ENCODE measurements at regions not wholly inside any gene's neighbourhood (a gene's known extent, or its start where the extent isn't known, plus 50 kb on each side); places are given as distances from the start of the nearest gene placed in this dataset.

GRCh38 chr4:95742872-95743271, 97.0 kb upstream of the PDHA2 start:
- H3K36me3 ChIP-seq = no peaks in the 10 kb centered on the region
- no peak for DNase-seq (ENCODE audit: low spot score)
- no peak overlapping the region for H3K4me3 ChIP-seq
- H3K27me3 ChIP-seq (replicated peaks; ENCODE audit: insufficient read depth) = no peaks in the 10 kb centered on the region
- intact Hi-C loops (cut with DNase I) = no loop called here
- no peaks in the 10 kb centered on the region for H3K9me3 ChIP-seq
- no peak overlapping the region for H3K27ac ChIP-seq
- TF ChIP-seq POLR2A (IDR thresholded peaks at IDR 0.05) (no peak), POLR2AphosphoS5 (IDR thresholded peaks at IDR 0.05) (no peak), CTCF (IDR thresholded peaks at IDR 0.05) (no peak)
- no peaks in the 10 kb centered on the region for H3K4me1 ChIP-seq (replicated peaks)

- intact Hi-C loops (cut with DNase I) = no loop called here
Observed at GRCh38 chr4:95742179-95742578, 97.7 kb upstream of the PDHA2 start.

GRCh38 chr4:95732061-95732460, 107.8 kb upstream of the PDHA2 start:
- intact Hi-C loops (cut with DNase I) = no loop called here
- no peaks in the 10 kb centered on the region for H3K9me3 ChIP-seq
- TF ChIP-seq POLR2A (IDR thresholded peaks at IDR 0.05) = no peak
- no peak overlapping the region for H3K27ac ChIP-seq
- no peak for DNase-seq (ENCODE audit: low spot score)
- H3K4me3 ChIP-seq = no peak overlapping the region
- H3K4me1 ChIP-seq (replicated peaks) = no peaks in the 10 kb centered on the region
- H3K36me3 ChIP-seq = no peaks in the 10 kb centered on the region
- H3K27me3 ChIP-seq (replicated peaks; ENCODE audit: insufficient read depth) = no peaks in the 10 kb centered on the region

More at GRCh38 chr4:95742179-95742578, 97.7 kb upstream of the PDHA2 start:
- H3K9me3 ChIP-seq = no peaks in the 10 kb centered on the region
- no peaks in the 10 kb centered on the region for H3K36me3 ChIP-seq
- WGBS = 56% methylated on average over 1 of the region's 1 CpG
- no peak overlapping the region for H3K4me3 ChIP-seq
- DNase-seq (ENCODE audit: low spot score) = no peak
- H3K4me1 ChIP-seq (replicated peaks) = no peaks in the 10 kb centered on the region
- H3K27me3 ChIP-seq (replicated peaks; ENCODE audit: insufficient read depth) = no peaks in the 10 kb centered on the region
- H3K27ac ChIP-seq = no peak overlapping the region
- no peak for TF ChIP-seq POLR2AphosphoS5 (IDR thresholded peaks at IDR 0.05)
- no peak for TF ChIP-seq CTCF (IDR thresholded peaks at IDR 0.05)
- no peak for TF ChIP-seq POLR2A (IDR thresholded peaks at IDR 0.05)

GRCh38 chr4:95729596-95729995, 110.3 kb upstream of the PDHA2 start:
- Histone ChIP-seq H3K27me3 (replicated peaks; ENCODE audit: insufficient read depth) (no peaks in the 10 kb centered on the region), H3K9me3 (no peaks in the 10 kb centered on the region), H3K27ac (no peak overlapping the region), H3K36me3 (no peaks in the 10 kb centered on the region), H3K4me1 (replicated peaks) (no peaks in the 10 kb centered on the region), H3K4me3 (no peak overlapping the region)
- WGBS = 75% methylated on average over 9 of the region's 9 CpGs
- TF ChIP-seq POLR2A (IDR thresholded peaks at IDR 0.05) (no peak), POLR2AphosphoS5 (IDR thresholded peaks at IDR 0.05) (no peak), CTCF (IDR thresholded peaks at IDR 0.05) (no peak)
- intact Hi-C loops (cut with DNase I) = no loop called here
- DNase-seq (ENCODE audit: low spot score) = no peak

- intact Hi-C loops (cut with DNase I) = no loop called here
- Histone ChIP-seq H3K4me3 (no peak overlapping the region), H3K9me3 (no peaks in the 10 kb centered on the region), H3K36me3 (no peaks in the 10 kb centered on the region), H3K27ac (no peak overlapping the region), H3K4me1 (replicated peaks) (no peaks in the 10 kb centered on the region), H3K27me3 (replicated peaks; ENCODE audit: insufficient read depth) (no peaks in the 10 kb centered on the region)
- WGBS = 53% methylated on average over 3 of the region's 3 CpGs
- TF ChIP-seq POLR2A (IDR thresholded peaks at IDR 0.05) = no peak
- TF ChIP-seq POLR2AphosphoS5 (IDR thresholded peaks at IDR 0.05) = no peak
- TF ChIP-seq CTCF (IDR thresholded peaks at IDR 0.05) = no peak
- no peak for DNase-seq (ENCODE audit: low spot score)
Observed at GRCh38 chr4:95728145-95728544, 111.7 kb upstream of the PDHA2 start.
